AG09309 (cell line): ENCODE measurements at regions not wholly inside any gene's neighbourhood (a gene's known extent, or its start where the extent isn't known, plus 50 kb on each side); places are given as distances from the start of the nearest gene placed in this dataset.

Experiments
- DNase-seq: peaks from one replicate; pipeline ENCODE4 v3.0.0-alpha.2; 2010; ENCODE audit warnings: low read depth
- H3K4me3 ChIP-seq: 2 replicates; pipeline ENCODE4 v1.5.1; 2011; ENCODE audit warnings: mild to moderate bottlenecking, low read depth, low read length, moderate library complexity; ENCODE audit not compliant: control insufficient read depth
- CTCF ChIP-seq: IDR thresholded peaks from 2 replicates; pipeline ENCODE4 v1.5.1; 2011; ENCODE audit warnings: mild to moderate bottlenecking, low read depth, low read length, inconsistent platforms; ENCODE audit not compliant: insufficient read depth, control insufficient read depth; ENCODE audit errors: missing control alignments

- TF ChIP-seq CTCF: no peak
- H3K4me3 ChIP-seq: no peak overlapping the region
- DNase-seq: no peak
Observed at GRCh38 chr21:16258844-16259611, 529.2 kb downstream of the USP25 start.

- H3K4me3 ChIP-seq: no peak overlapping the region
- no peak for TF ChIP-seq CTCF
- no peak for DNase-seq
Observed at GRCh38 chr21:16262091-16262490, 532.3 kb downstream of the USP25 start.

DNA sequence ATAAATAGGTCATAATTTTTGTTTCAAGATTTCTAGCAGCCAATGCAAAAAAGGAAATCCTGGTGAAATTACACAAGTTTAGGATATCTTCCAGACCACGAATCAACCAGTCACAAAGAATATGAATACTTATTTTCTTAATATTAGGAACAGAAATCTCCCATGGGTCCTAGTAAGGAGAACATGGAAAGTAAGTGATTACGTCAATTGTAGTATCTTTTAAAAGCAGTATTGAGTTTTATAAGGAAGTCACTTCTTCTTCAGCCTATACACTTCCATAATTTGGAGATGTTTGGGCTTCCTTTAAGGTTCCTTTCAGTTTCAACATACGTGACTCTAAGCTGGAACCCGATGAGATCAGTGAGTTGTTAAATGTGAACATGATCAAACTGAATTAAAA, 534.5 kb downstream of the USP25 start:
- no peak for TF ChIP-seq CTCF
- DNase-seq: no peak
- H3K4me3 ChIP-seq: no peak overlapping the region

DNA sequence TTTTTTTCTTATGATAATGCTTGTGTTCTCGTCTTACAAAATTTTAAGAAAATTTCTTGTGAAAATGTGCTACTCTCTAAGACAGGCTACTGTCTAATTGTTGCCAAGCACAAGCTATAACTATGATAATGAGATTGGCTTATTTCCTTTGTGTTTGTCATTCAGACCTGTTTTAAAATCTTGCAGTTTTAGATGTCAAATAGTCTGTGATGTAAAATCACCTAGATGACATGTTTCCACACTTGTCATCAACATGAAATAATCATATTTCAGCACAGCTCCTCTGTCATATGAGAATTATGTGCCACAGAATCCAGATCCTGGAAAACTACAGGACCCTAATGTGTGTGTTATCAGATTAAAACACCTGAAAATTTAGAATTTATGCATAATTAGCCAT, 539.7 kb downstream of the USP25 start:
- no peak for DNase-seq
- no peak for TF ChIP-seq CTCF
- no peak overlapping the region for H3K4me3 ChIP-seq

- H3K4me3 ChIP-seq: peak overlapping the region; percentile 38
- peak; percentile 3 for TF ChIP-seq CTCF
- peak; percentile 16 for DNase-seq
Observed at GRCh38 chr21:16279731-16280581, 550.2 kb downstream of the USP25 start.

- TF ChIP-seq CTCF: no peak
- no peak overlapping the region for H3K4me3 ChIP-seq
- no peak for DNase-seq
Observed at GRCh38 chr21:16280686-16281091, 550.9 kb downstream of the USP25 start.
